GM12878 (cell line): ENCODE measurements at regions not wholly inside any gene's neighbourhood (a gene's known extent, or its start where the extent isn't known, plus 50 kb on each side); places are given as distances from the start of the nearest gene placed in this dataset.

Experiments used
- ATAC-seq: fragments of 200-7000 bp; cut with Tn5 transposase; 3 replicates; pipeline ENCODE4 v1.9.1; 2020; ENCODE audit warnings: mild to moderate bottlenecking, moderate library complexity
- BruUV-seq: library from RNA; stranded (reverse); fragments of 400-500 nt; replicated peaks from 2 replicates; lab custom pipeline; 2021; lab: Mats Ljungman, UMichigan
- CTCF ChIA-PET: fragments of 300-600 bp; sonication (Branson Sonifier 250); formaldehyde crosslinking; extraction: SDS; loops from one replicate; lab custom pipeline; 2021; ENCODE audit warnings: inconsistent platforms; lab: Yijun Ruan, JAX
- POLR2A ChIA-PET: fragments of 350-600 bp; formaldehyde crosslinking; extraction: SDS; loops from one replicate; lab custom pipeline; 2021; ENCODE audit warnings: inconsistent platforms; lab: Charles Lee
- RAD21 ChIA-PET: fragments of 300-600 bp; sonication (Branson Sonifier 250); formaldehyde crosslinking; loops from one replicate; lab custom pipeline; 2023; ENCODE audit warnings: antibody characterized with exemption; ENCODE audit not compliant: unreplicated experiment; lab: Charles Lee
- SMC1A ChIA-PET: fragments of 300-600 bp; sonication (Branson Sonifier 250); formaldehyde crosslinking; loops from one replicate; lab custom pipeline; 2023; ENCODE audit not compliant: unreplicated experiment, uncharacterized antibody; lab: Charles Lee
- DNase-seq: peaks from one replicate; pipeline ENCODE4 v3.0.0-alpha.2; 2011; ENCODE audit warnings: low read depth, low spot score
- FAIRE-seq: peaks from 3 replicates; lab custom pipeline; 2011; peaks lifted over from hg19 to GRCh38; lab: Jason Lieb, UNC
- H2AFZ ChIP-seq: 2 replicates; pipeline ENCODE4 v1.6.0; 2011; ENCODE audit warnings: low read depth, low read length, control low read depth; ENCODE audit not compliant: control insufficient read depth
- H3K27ac ChIP-seq: 2 replicates; pipeline ENCODE4 v1.5.1; 2011; ENCODE audit warnings: control low read depth; ENCODE audit not compliant: control insufficient read depth, insufficient read depth
- H3K27me3 ChIP-seq, 2 experiments: replicated peaks in 1 of 2; 2 replicates each; pipeline versions ENCODE4 v1.6.0 to v1.6.1; 2011; ENCODE audit warnings: low read length in 1 of 2; ENCODE audit not compliant: control insufficient read depth in 2 of 2, insufficient read depth in 2 of 2
- H3K36me3 ChIP-seq, 2 experiments: 2 replicates each; pipeline ENCODE4 v1.5.1; 2011; ENCODE audit warnings: low read length in 1 of 2; ENCODE audit not compliant: control insufficient read depth in 2 of 2, insufficient read depth in 2 of 2
- H3K4me1 ChIP-seq: 2 replicates; pipeline ENCODE4 v1.6.1; 2011; ENCODE audit warnings: mild to moderate bottlenecking, low read length, moderate library complexity, mixed read lengths; ENCODE audit not compliant: control insufficient read depth, insufficient read depth
- H3K4me2 ChIP-seq: 2 replicates; pipeline ENCODE4 v1.6.0; 2011; ENCODE audit warnings: control low read depth; ENCODE audit not compliant: control insufficient read depth, insufficient read depth
- H3K4me3 ChIP-seq: fragments of 200-600 bp; sonication (generic); 2 replicates; pipeline ENCODE4 v1.5.1; 2016
- H3K79me2 ChIP-seq: 2 replicates; pipeline ENCODE4 v1.6.0; 2011; ENCODE audit warnings: low read length; ENCODE audit not compliant: control insufficient read depth, insufficient read depth
- H3K9ac ChIP-seq: 2 replicates; pipeline ENCODE4 v1.8.0; 2011; ENCODE audit warnings: low read length, control low read depth, mixed read lengths; ENCODE audit not compliant: control insufficient read depth, insufficient read depth
- H3K9me3 ChIP-seq: replicated peaks from 3 replicates; pipeline ENCODE4 v1.5.1; 2011; ENCODE audit warnings: mild to moderate bottlenecking, low read length; ENCODE audit not compliant: control insufficient read depth, insufficient read depth
- H4K20me1 ChIP-seq: 2 replicates; pipeline ENCODE4 v1.6.0; 2011; ENCODE audit not compliant: control insufficient read depth, insufficient read depth
- BHLHE40 ChIP-seq, 2 experiments: fragments of 450-650 bp in 1 of 2; IDR thresholded peaks; 2 replicates each; pipeline ENCODE4 v1.6.1; 2011 to 2017; ENCODE audit warnings: low read depth in 2 of 2, borderline replicate concordance in 1 of 2, improper control_type of control experiment in 1 of 2, low read length in 1 of 2, mild to moderate bottlenecking in 1 of 2
- CBFB ChIP-seq: IDR thresholded peaks from 2 replicates; pipeline ENCODE4 v1.6.1; 2016; ENCODE audit warnings: antibody characterized with exemption, low read depth
- CHD1 ChIP-seq: IDR thresholded peaks from 2 replicates; pipeline ENCODE4 v1.6.1; 2012; ENCODE audit warnings: low read depth, low read length, improper control_type of control experiment
- HDAC6 ChIP-seq: fragments of 200-600 bp; sonication (generic); IDR thresholded peaks from one replicate; pipeline ENCODE4 v1.8.0; 2017; ENCODE audit warnings: antibody characterized with exemption; ENCODE audit not compliant: unreplicated experiment
- MTA3 ChIP-seq: IDR thresholded peaks from 2 replicates; pipeline ENCODE4 v1.6.1; 2012; ENCODE audit warnings: low read length, inconsistent platforms, borderline replicate concordance
- MXI1 ChIP-seq: fragments of 150-350 bp; IDR thresholded peaks from 2 replicates; pipeline ENCODE4 v1.6.1; 2011; ENCODE audit warnings: low read depth, mild to moderate bottlenecking, inconsistent platforms, low read length, improper control_type of control experiment
- MYC ChIP-seq: IDR thresholded peaks from 2 replicates; pipeline ENCODE4 v1.6.1; 2011; ENCODE audit warnings: mild to moderate bottlenecking, low read length, moderate library complexity, inconsistent platforms; ENCODE audit not compliant: insufficient read depth, insufficient replicate concordance, insufficient read length, severe bottlenecking
- NFXL1 ChIP-seq: fragments of 450-650 bp; IDR thresholded peaks from 2 replicates; pipeline ENCODE4 v1.6.1; 2017; ENCODE audit warnings: antibody characterized with exemption, mild to moderate bottlenecking, borderline replicate concordance
- NKRF ChIP-seq: fragments of 450-650 bp; conservative IDR thresholded peaks from 2 replicates; pipeline ENCODE4 v1.6.1; 2017; ENCODE audit warnings: mild to moderate bottlenecking, moderate library complexity
- POLR2AphosphoS5 ChIP-seq: IDR thresholded peaks from 2 replicates; pipeline ENCODE4 v1.6.1; 2011; ENCODE audit warnings: mild to moderate bottlenecking, low read length, inconsistent platforms
- SP1 ChIP-seq: IDR thresholded peaks from one replicate; pipeline ENCODE4 v1.6.1; 2011; ENCODE audit warnings: low read depth, low read length
- SUPT20H ChIP-seq: IDR thresholded peaks from 2 replicates; pipeline ENCODE4 v1.6.1; 2011; ENCODE audit warnings: low read depth, mild to moderate bottlenecking, low read length, moderate library complexity, borderline replicate concordance; ENCODE audit not compliant: control insufficient read depth
- WGBS: methylation state at CpG from one replicate; pipeline ENCODE4 v1.1.6; 2016; ENCODE audit warnings: low lambda C conversion rate; ENCODE audit not compliant: insufficient replicate concordance, insufficient coverage; ENCODE audit errors: missing lambda C conversion rate; 5-methylcytosine and 5-hydroxymethylcytosine counted together
- in situ Hi-C: fragments of 300-500 bp; cut with MboI; formaldehyde crosslinking; loops from 9 replicates; pipeline ENCODE4 v1.14.3; 2018; ENCODE audit warnings: mixed read lengths
- intact Hi-C: fragments of 100-400 bp; cut with micrococcal nuclease; formaldehyde crosslinking; loops from one replicate; pipeline ENCODE4 v1.14.2; 2022; ENCODE audit not compliant: unreplicated experiment
- TF ChIP-seq, protein P1 (sequence below): IDR thresholded peaks from 2 replicates; pipeline ENCODE4 v1.6.1; 2012; ENCODE audit warnings: low read depth, low read length, improper control_type of control experiment
- TF ChIP-seq, protein P2 (sequence below): IDR thresholded peaks from 2 replicates; pipeline ENCODE4 v1.6.1; 2012; ENCODE audit warnings: low read depth, low read length, improper control_type of control experiment
- TF ChIP-seq, protein P3 (sequence below): fragments of 450-650 bp; IDR thresholded peaks from 2 replicates; pipeline ENCODE4 v1.6.1; 2017; ENCODE audit warnings: mild to moderate bottlenecking, moderate library complexity

- TF ChIP-seq MYC, result no peak
- no peak for TF ChIP-seq BHLHE40 (IDR thresholded peaks at IDR 0.05; ENCODE audit: borderline replicate concordance in 1 of 2, low read depth in 2 of 2, low read length in 1 of 2)
- no peak for TF ChIP-seq HDAC6
- TF ChIP-seq, all 136 proteins: peak for 0
Measured at GRCh38 chr15:98363416-98363815, 284.9 kb upstream of the IGF1R start (continued).

DNA sequence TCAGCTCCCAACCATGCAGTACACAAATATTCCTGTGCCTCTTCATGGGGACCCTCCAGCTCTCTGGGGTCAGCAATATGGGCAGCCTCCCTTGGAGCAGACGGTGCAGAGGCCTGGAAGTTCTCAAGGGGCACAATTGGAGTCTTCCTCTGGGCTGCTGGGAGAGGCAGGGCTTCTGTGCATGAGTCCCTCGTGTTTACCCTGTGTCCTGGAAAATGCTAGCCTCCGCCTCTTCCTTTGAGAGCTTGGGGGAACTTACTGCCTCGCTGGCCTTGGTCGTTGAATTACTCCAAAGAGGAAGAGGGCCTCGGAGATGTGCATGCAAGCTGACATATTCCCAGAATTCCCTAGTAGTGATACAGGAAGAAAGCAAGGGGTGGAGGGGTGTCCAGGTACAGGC lies 284.4 kb upstream of the IGF1R start:
- H3K36me3 ChIP-seq, result no peaks in the 10 kb centered on the region
- SMC1A ChIA-PET, result no interaction called here
- H2AFZ ChIP-seq, result no peak overlapping the region
- no peak for DNase-seq
- no TSS peak for BruUV-seq
- H3K27me3 ChIP-seq, result no peaks in the 10 kb centered on the region
- H3K9me3 ChIP-seq, result no peaks in the 10 kb centered on the region
- WGBS, result 16% methylated on average over 6 of the region's 6 CpGs
- FAIRE-seq, result no peak
- CTCF ChIA-PET, result no interaction called here
- no peak overlapping the region for H3K9ac ChIP-seq
- TF ChIP-seq MXI1 (no peak), MYC (no peak), SUPT20H (no peak), CBFB (no peak), NFXL1 (no peak), NKRF (no peak), POLR2AphosphoS5 (no peak), MTA3 (no peak), SP1 (no peak), CHD1 (no peak)
- TF ChIP-seq, protein P1, sequence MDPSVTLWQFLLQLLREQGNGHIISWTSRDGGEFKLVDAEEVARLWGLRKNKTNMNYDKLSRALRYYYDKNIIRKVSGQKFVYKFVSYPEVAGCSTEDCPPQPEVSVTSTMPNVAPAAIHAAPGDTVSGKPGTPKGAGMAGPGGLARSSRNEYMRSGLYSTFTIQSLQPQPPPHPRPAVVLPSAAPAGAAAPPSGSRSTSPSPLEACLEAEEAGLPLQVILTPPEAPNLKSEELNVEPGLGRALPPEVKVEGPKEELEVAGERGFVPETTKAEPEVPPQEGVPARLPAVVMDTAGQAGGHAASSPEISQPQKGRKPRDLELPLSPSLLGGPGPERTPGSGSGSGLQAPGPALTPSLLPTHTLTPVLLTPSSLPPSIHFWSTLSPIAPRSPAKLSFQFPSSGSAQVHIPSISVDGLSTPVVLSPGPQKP, result no peak
- TF ChIP-seq, protein P2, sequence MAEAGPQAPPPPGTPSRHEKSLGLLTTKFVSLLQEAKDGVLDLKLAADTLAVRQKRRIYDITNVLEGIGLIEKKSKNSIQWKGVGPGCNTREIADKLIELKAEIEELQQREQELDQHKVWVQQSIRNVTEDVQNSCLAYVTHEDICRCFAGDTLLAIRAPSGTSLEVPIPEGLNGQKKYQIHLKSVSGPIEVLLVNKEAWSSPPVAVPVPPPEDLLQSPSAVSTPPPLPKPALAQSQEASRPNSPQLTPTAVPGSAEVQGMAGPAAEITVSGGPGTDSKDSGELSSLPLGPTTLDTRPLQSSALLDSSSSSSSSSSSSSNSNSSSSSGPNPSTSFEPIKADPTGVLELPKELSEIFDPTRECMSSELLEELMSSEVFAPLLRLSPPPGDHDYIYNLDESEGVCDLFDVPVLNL, result no peak
- TF ChIP-seq, protein P3, sequence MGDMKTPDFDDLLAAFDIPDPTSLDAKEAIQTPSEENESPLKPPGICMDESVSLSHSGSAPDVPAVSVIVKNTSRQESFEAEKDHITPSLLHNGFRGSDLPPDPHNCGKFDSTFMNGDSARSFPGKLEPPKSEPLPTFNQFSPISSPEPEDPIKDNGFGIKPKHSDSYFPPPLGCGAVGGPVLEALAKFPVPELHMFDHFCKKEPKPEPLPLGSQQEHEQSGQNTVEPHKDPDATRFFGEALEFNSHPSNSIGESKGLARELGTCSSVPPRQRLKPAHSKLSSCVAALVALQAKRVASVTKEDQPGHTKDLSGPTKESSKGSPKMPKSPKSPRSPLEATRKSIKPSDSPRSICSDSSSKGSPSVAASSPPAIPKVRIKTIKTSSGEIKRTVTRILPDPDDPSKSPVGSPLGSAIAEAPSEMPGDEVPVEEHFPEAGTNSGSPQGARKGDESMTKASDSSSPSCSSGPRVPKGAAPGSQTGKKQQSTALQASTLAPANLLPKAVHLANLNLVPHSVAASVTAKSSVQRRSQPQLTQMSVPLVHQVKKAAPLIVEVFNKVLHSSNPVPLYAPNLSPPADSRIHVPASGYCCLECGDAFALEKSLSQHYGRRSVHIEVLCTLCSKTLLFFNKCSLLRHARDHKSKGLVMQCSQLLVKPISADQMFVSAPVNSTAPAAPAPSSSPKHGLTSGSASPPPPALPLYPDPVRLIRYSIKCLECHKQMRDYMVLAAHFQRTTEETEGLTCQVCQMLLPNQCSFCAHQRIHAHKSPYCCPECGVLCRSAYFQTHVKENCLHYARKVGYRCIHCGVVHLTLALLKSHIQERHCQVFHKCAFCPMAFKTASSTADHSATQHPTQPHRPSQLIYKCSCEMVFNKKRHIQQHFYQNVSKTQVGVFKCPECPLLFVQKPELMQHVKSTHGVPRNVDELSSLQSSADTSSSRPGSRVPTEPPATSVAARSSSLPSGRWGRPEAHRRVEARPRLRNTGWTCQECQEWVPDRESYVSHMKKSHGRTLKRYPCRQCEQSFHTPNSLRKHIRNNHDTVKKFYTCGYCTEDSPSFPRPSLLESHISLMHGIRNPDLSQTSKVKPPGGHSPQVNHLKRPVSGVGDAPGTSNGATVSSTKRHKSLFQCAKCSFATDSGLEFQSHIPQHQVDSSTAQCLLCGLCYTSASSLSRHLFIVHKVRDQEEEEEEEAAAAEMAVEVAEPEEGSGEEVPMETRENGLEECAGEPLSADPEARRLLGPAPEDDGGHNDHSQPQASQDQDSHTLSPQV, result no peak
- H3K27ac ChIP-seq, result no peak overlapping the region
- RAD21 ChIA-PET, result no interaction called here
- no peaks in the 10 kb centered on the region for H3K4me1 ChIP-seq
- no peaks in the 10 kb centered on the region for H4K20me1 ChIP-seq
- H3K4me2 ChIP-seq, result no peak overlapping the region
- no peak overlapping the region for H3K4me3 ChIP-seq
- no peaks in the 10 kb centered on the region for H3K79me2 ChIP-seq
- POLR2A ChIA-PET, result no interaction called here
- no peak for ATAC-seq
- intact Hi-C loops (no loop called here), in situ Hi-C loops (no loop called here)
